ENCODE measurements at regions not wholly inside any gene's neighbourhood (a gene's known extent, or its start where the extent isn't known, plus 50 kb on each side); places are given as distances from the start of the nearest gene placed in this dataset.
A peak's percentile ranks its signal among the peaks of the same experiment; 100 is the strongest.

GRCh38 chr5:145246961-145247744, 588.0 kb downstream of the PRELID2 start:
- no peak for DNase-seq (ENCODE audit: low spot score)

GRCh38 chr5:145246379-145246778, 588.8 kb downstream of the PRELID2 start:
- DNase-seq (ENCODE audit: low spot score) = no peak

GRCh38 chr5:145245354-145245753, 589.8 kb downstream of the PRELID2 start:
- no peak for DNase-seq (ENCODE audit: low spot score)

- no peak for DNase-seq (ENCODE audit: low spot score)
Measured at GRCh38 chr5:145244788-145245187, 590.4 kb downstream of the PRELID2 start.

GRCh38 chr5:145244251-145244650, 590.9 kb downstream of the PRELID2 start:
- no peak for DNase-seq (ENCODE audit: low spot score)

- no peak for DNase-seq (ENCODE audit: low spot score)
Measured at GRCh38 chr5:145243016-145243415, 592.1 kb downstream of the PRELID2 start.

- no peak for DNase-seq (ENCODE audit: low spot score)
Measured at GRCh38 chr5:145242551-145242950, 592.6 kb downstream of the PRELID2 start.

GRCh38 chr5:145237843-145238242, 597.3 kb downstream of the PRELID2 start:
- DNase-seq (ENCODE audit: low spot score) = peak; percentile 8

- DNase-seq (ENCODE audit: low spot score) = no peak
Measured at GRCh38 chr5:145236983-145237382, 598.2 kb downstream of the PRELID2 start.

- DNase-seq (ENCODE audit: low spot score) = no peak
Measured at GRCh38 chr5:145236127-145236526, 599.0 kb downstream of the PRELID2 start.

- no peak for DNase-seq (ENCODE audit: low spot score)
Measured at GRCh38 chr5:145233461-145233860, 601.7 kb downstream of the PRELID2 start.

- DNase-seq (ENCODE audit: low spot score) = no peak
Measured at GRCh38 chr5:145230781-145231180, 604.4 kb downstream of the PRELID2 start.

- no peak for DNase-seq (ENCODE audit: low spot score)
Measured at GRCh38 chr5:145228564-145228963, 606.6 kb downstream of the PRELID2 start.

GRCh38 chr5:145227881-145228280, 607.3 kb downstream of the PRELID2 start:
- no peak for DNase-seq (ENCODE audit: low spot score)

- DNase-seq (ENCODE audit: low spot score) = no peak
Measured at GRCh38 chr5:145226726-145227125, 608.4 kb downstream of the PRELID2 start.

- no peak for DNase-seq (ENCODE audit: low spot score)
Measured at GRCh38 chr5:145225529-145225928, 609.6 kb downstream of the PRELID2 start.

GRCh38 chr5:145223582-145223981, 611.6 kb downstream of the PRELID2 start:
- DNase-seq (ENCODE audit: low spot score) = no peak

GRCh38 chr5:145222622-145223021, 612.5 kb downstream of the PRELID2 start:
- DNase-seq (ENCODE audit: low spot score) = no peak

GRCh38 chr5:145221416-145221815, 613.7 kb downstream of the PRELID2 start:
- no peak for DNase-seq (ENCODE audit: low spot score)

- no peak for DNase-seq (ENCODE audit: low spot score)
Measured at GRCh38 chr5:145220481-145220880, 614.7 kb downstream of the PRELID2 start.

- DNase-seq (ENCODE audit: low spot score) = no peak
Measured at GRCh38 chr5:145218982-145219381, 616.2 kb downstream of the PRELID2 start.

- no peak for DNase-seq (ENCODE audit: low spot score)
Measured at GRCh38 chr5:145218019-145218418, 617.1 kb downstream of the PRELID2 start.

- no peak for DNase-seq (ENCODE audit: low spot score)
Measured at GRCh38 chr5:145210020-145210419, 625.1 kb downstream of the PRELID2 start.

GRCh38 chr5:145205546-145205945, 629.6 kb downstream of the PRELID2 start:
- no peak for DNase-seq (ENCODE audit: low spot score)
